Gastrocnemius medialis (tissue), 4 donors: ENCODE measurements at regions not wholly inside any gene's neighbourhood (a gene's known extent, or its start where the extent isn't known, plus 50 kb on each side); places are given as distances from the start of the nearest gene placed in this dataset.

Experiments used
- ATAC-seq, 2 donors: fragments of 150-250 bp; one replicate each; pipeline ENCODE4 v1.9.1; 2016
- DNase-seq, 2 donors: peaks; one replicate each; pipeline ENCODE4 v3.0.0-alpha.2; 2019
- H3K27ac ChIP-seq, 4 donors: fragments of 200-600 bp; sonication (generic); 1 replicate in 1 of 4; 2 replicates in 3 of 4; pipeline ENCODE4 v1.5.1; 2016 to 2018; ENCODE audit warnings: mild to moderate bottlenecking in 2 of 4, moderate library complexity in 1 of 4
- H3K27me3 ChIP-seq, 3 donors: fragments of 200-600 bp; sonication (generic) in 2 of 3; 1 replicate in 1 of 3; 2 replicates in 2 of 3; pipeline versions ENCODE4 v1.5.1 to v1.6.0; 2016 to 2019; ENCODE audit warnings: mild to moderate bottlenecking in 1 of 3, moderate library complexity in 1 of 3
- H3K36me3 ChIP-seq, 2 donors: fragments of 200-600 bp; sonication (generic) in 1 of 2; one replicate each; pipeline ENCODE4 v1.5.1; 2017 to 2018
- H3K4me1 ChIP-seq, 2 donors: fragments of 200-600 bp; sonication (generic) in 1 of 2; one replicate each; pipeline ENCODE4 v1.5.1; 2016 to 2017; ENCODE audit warnings: mild to moderate bottlenecking in 2 of 2
- H3K4me3 ChIP-seq, 4 donors: fragments of 200-600 bp; sonication (generic) in 3 of 4; 1 replicate in 1 of 4; 2 replicates in 3 of 4; pipeline ENCODE4 v1.5.1; 2016 to 2019; ENCODE audit warnings: mild to moderate bottlenecking in 2 of 4
- H3K9me3 ChIP-seq, 3 donors: fragments of 200-600 bp; sonication (generic) in 2 of 3; 1 replicate in 1 of 3; 2 replicates in 2 of 3; pipeline ENCODE4 v1.5.1; 2016 to 2019
- CTCF ChIP-seq, 5 experiments: fragments of 450-650 bp in 3 of 5; fragments of 200-600 bp in 2 of 5; sonication (generic) in 2 of 5; IDR thresholded peaks in 4 of 5; conservative IDR thresholded peaks in 1 of 5; 1 replicate in 4 of 5; 2 replicates in 1 of 5; pipeline ENCODE4 v1.5.1; 2016 to 2019; ENCODE audit warnings: antibody characterized with exemption in 5 of 5, mild to moderate bottlenecking in 3 of 5, moderate library complexity in 3 of 5
- POLR2A ChIP-seq, 2 donors: fragments of 450-650 bp; IDR thresholded peaks; one replicate each; pipeline ENCODE4 v1.6.1; 2017; ENCODE audit warnings: antibody characterized with exemption in 2 of 2, mild to moderate bottlenecking in 2 of 2, moderate library complexity in 2 of 2
- in situ Hi-C, 4 donors: fragments of 200-750 bp; cut with MboI; loops; one replicate each; pipeline versions ENCODE4 v1.15.0 to v1.8.0; 2017; ENCODE audit warnings: low sequenced_read_pairs in 4 of 4
- intact Hi-C: fragments of 100-400 bp; cut with DNase I; formaldehyde crosslinking; loops from one replicate; pipeline ENCODE4 v1.15.1; 2023; ENCODE audit warnings: low total_unique reads

- in situ Hi-C loops (no loop called here), intact Hi-C loops (no loop called here)
- Histone ChIP-seq H3K27ac (no peak overlapping the region), H3K4me3 (no peak overlapping the region), H3K9me3 (no peaks in the 10 kb centered on the region), H3K36me3 (no peaks in the 10 kb centered on the region), H3K27me3 (no peaks in the 10 kb centered on the region), H3K4me1 (no peaks in the 10 kb centered on the region)
- TF ChIP-seq CTCF (IDR thresholded peaks at IDR 0.05 in 4 of 5, conservative IDR thresholded peaks at IDR 0.05 in 1 of 5), result no peak
- no peak for TF ChIP-seq POLR2A (IDR thresholded peaks at IDR 0.05)
- DNase-seq (no peak), ATAC-seq (no peak)
These were observed 322.1 kb upstream of the TANK start for GRCh38 chr2:160838147-160838546.

GRCh38 chr2:160838691-160839090 lies 321.5 kb upstream of the TANK start:
- intact Hi-C loops (no loop called here), in situ Hi-C loops (no loop called here)
- DNase-seq, result no peak
- ATAC-seq, result no peak
- H3K36me3 ChIP-seq, result no peaks in the 10 kb centered on the region
- H3K27me3 ChIP-seq, result no peaks in the 10 kb centered on the region
- no peaks in the 10 kb centered on the region for H3K9me3 ChIP-seq
- H3K4me1 ChIP-seq, result no peaks in the 10 kb centered on the region
- no peak overlapping the region for H3K4me3 ChIP-seq
- TF ChIP-seq CTCF (IDR thresholded peaks at IDR 0.05 in 4 of 5, conservative IDR thresholded peaks at IDR 0.05 in 1 of 5), result no peak
- TF ChIP-seq POLR2A (IDR thresholded peaks at IDR 0.05), result no peak
- H3K27ac ChIP-seq, result no peak overlapping the region

- H3K9me3 ChIP-seq, result no peaks in the 10 kb centered on the region
- intact Hi-C loops, result no loop called here
- no peak overlapping the region for H3K27ac ChIP-seq
- no peaks in the 10 kb centered on the region for H3K36me3 ChIP-seq
- no peaks in the 10 kb centered on the region for H3K27me3 ChIP-seq
- no peak for DNase-seq
- no peak for ATAC-seq
- no peaks in the 10 kb centered on the region for H3K4me1 ChIP-seq
- in situ Hi-C loops, result no loop called here
- TF ChIP-seq POLR2A (IDR thresholded peaks at IDR 0.05), result no peak
- TF ChIP-seq CTCF (IDR thresholded peaks at IDR 0.05 in 4 of 5, conservative IDR thresholded peaks at IDR 0.05 in 1 of 5), result no peak
- no peak overlapping the region for H3K4me3 ChIP-seq
These were observed 317.9 kb upstream of the TANK start for GRCh38 chr2:160842286-160842685.

- no peaks in the 10 kb centered on the region for H3K9me3 ChIP-seq
- H3K27me3 ChIP-seq, result no peaks in the 10 kb centered on the region
- in situ Hi-C loops, result no loop called here
- TF ChIP-seq POLR2A (IDR thresholded peaks at IDR 0.05), result no peak
- TF ChIP-seq CTCF (IDR thresholded peaks at IDR 0.05 in 4 of 5, conservative IDR thresholded peaks at IDR 0.05 in 1 of 5), result no peak
- DNase-seq (no peak), ATAC-seq (no peak)
- no peaks in the 10 kb centered on the region for H3K4me1 ChIP-seq
- intact Hi-C loops, result no loop called here
- no peaks in the 10 kb centered on the region for H3K36me3 ChIP-seq
- H3K4me3 ChIP-seq, result no peak overlapping the region
- H3K27ac ChIP-seq, result no peak overlapping the region
These were observed 301.1 kb upstream of the TANK start for GRCh38 chr2:160859096-160859495.

- no peaks in the 10 kb centered on the region for H3K9me3 ChIP-seq
- intact Hi-C loops, result no loop called here
These were observed 298.0 kb upstream of the TANK start for GRCh38 chr2:160862226-160862625.

More at GRCh38 chr2:160862226-160862625, 298.0 kb upstream of the TANK start:
- Histone ChIP-seq H3K4me3 (no peak overlapping the region), H3K27ac (no peak overlapping the region), H3K36me3 (no peaks in the 10 kb centered on the region), H3K4me1 (no peaks in the 10 kb centered on the region), H3K27me3 (no peaks in the 10 kb centered on the region)
- ATAC-seq, result no peak
- no peak for DNase-seq
- in situ Hi-C loops, result no loop called here
- no peak for TF ChIP-seq POLR2A (IDR thresholded peaks at IDR 0.05)
- no peak for TF ChIP-seq CTCF (IDR thresholded peaks at IDR 0.05 in 4 of 5, conservative IDR thresholded peaks at IDR 0.05 in 1 of 5)
